WTC11 (cell line): ENCODE measurements at regions not wholly inside any gene's neighbourhood (a gene's known extent, or its start where the extent isn't known, plus 50 kb on each side); places are given as distances from the start of the nearest gene placed in this dataset.

Experiments used
- ATAC-seq: fragments of 200-7000 bp; cut with Tn5 transposase; 2 replicates; pipeline ENCODE4 v1.10.0; 2021; ENCODE audit warnings: mild to moderate bottlenecking, moderate library complexity
- CTCF ChIA-PET: fragments of 300-600 bp; sonication (Branson Sonifier 250); formaldehyde crosslinking; loops from one replicate; lab custom pipeline; 2021; ENCODE audit warnings: antibody characterized with exemption; lab: Charles Lee
- POLR2A ChIA-PET: fragments of 350-600 bp; sonication (Branson Sonifier 250); formaldehyde crosslinking; loops from one replicate; lab custom pipeline; 2021; ENCODE audit warnings: antibody characterized with exemption; lab: Charles Lee
- DNase-seq: peaks from one replicate; pipeline ENCODE4 v3.0.0; 2021; ENCODE audit warnings: low spot score
- H3K27ac Mint-ChIP-seq: 2 replicates; pipeline ENCODE4 v1.8.0; 2021; ENCODE audit warnings: mixed read lengths
- H3K27me3 Mint-ChIP-seq: 2 replicates; pipeline ENCODE4 v1.8.0; 2021; ENCODE audit warnings: low read depth, mild to moderate bottlenecking, moderate library complexity, mixed read lengths
- H3K36me3 Mint-ChIP-seq: 2 replicates; pipeline ENCODE4 v1.8.0; 2021; ENCODE audit warnings: mixed read lengths
- H3K4me1 Mint-ChIP-seq: 2 replicates; pipeline ENCODE4 v1.8.0; 2022; ENCODE audit warnings: mixed read lengths
- H3K4me3 Mint-ChIP-seq: 2 replicates; pipeline ENCODE4 v1.8.0; 2021; ENCODE audit warnings: mild to moderate bottlenecking, moderate library complexity, mixed read lengths
- H3K9me3 Mint-ChIP-seq: 2 replicates; pipeline ENCODE4 v1.8.0; 2021; ENCODE audit warnings: mixed read lengths
- AR ChIP-seq: fragments of 250-450 bp; sonication (Bioruptor Pico); IDR thresholded peaks from 2 replicates; pipeline ENCODE4 v1.9.0; 2021; ENCODE audit warnings: mild to moderate bottlenecking
- ARID4B ChIP-seq: sonication (generic); formaldehyde crosslinking; IDR thresholded peaks from 2 replicates; pipeline ENCODE4 v1.8.0; 2023; ENCODE audit warnings: missing genetic modification reagents, mild to moderate bottlenecking, borderline replicate concordance
- ATF3 ChIP-seq: sonication (generic); formaldehyde crosslinking; conservative IDR thresholded peaks from 2 replicates; pipeline ENCODE4 v1.8.1; 2022; ENCODE audit warnings: mild to moderate bottlenecking, missing genetic modification reagents
- ELF4 ChIP-seq: sonication (generic); formaldehyde crosslinking; IDR thresholded peaks from 2 replicates; pipeline ENCODE4 v1.8.1; 2022; ENCODE audit warnings: low read depth, mild to moderate bottlenecking, moderate library complexity, missing genetic modification reagents
- ESRRA ChIP-seq: sonication (generic); formaldehyde crosslinking; IDR thresholded peaks from 2 replicates; pipeline ENCODE4 v1.8.1; 2022; ENCODE audit warnings: mild to moderate bottlenecking, missing genetic modification reagents, borderline replicate concordance
- IRF1 ChIP-seq: sonication (generic); formaldehyde crosslinking; IDR thresholded peaks from 2 replicates; pipeline ENCODE4 v1.8.0; 2023; ENCODE audit warnings: missing genetic modification reagents
- MAX ChIP-seq: sonication (generic); formaldehyde crosslinking; IDR thresholded peaks from 2 replicates; pipeline ENCODE4 v1.8.0; 2022; ENCODE audit warnings: mild to moderate bottlenecking, missing genetic modification reagents
- MXD4 ChIP-seq: fragments of 250-450 bp; sonication (Bioruptor Pico); IDR thresholded peaks from 2 replicates; pipeline ENCODE4 v1.8.0; 2021; ENCODE audit warnings: mild to moderate bottlenecking, moderate library complexity, borderline replicate concordance
- NFATC4 ChIP-seq: fragments of 250-450 bp; sonication (Bioruptor Pico); IDR thresholded peaks from 2 replicates; pipeline ENCODE4 v1.9.0; 2021; ENCODE audit warnings: mild to moderate bottlenecking
- PRRX2 ChIP-seq: fragments of 250-450 bp; sonication (Bioruptor Pico); IDR thresholded peaks from 2 replicates; pipeline ENCODE4 v1.8.0; 2021; ENCODE audit warnings: mild to moderate bottlenecking
- RORB ChIP-seq: fragments of 250-450 bp; sonication (Bioruptor Pico); IDR thresholded peaks from 2 replicates; pipeline ENCODE4 v1.9.0; 2021; ENCODE audit warnings: mild to moderate bottlenecking
- STAT6 ChIP-seq: sonication (generic); formaldehyde crosslinking; conservative IDR thresholded peaks from 2 replicates; pipeline ENCODE4 v1.8.1; 2023; ENCODE audit warnings: mild to moderate bottlenecking, low read depth, missing genetic modification reagents, moderate library complexity
- TCF7 ChIP-seq: sonication (generic); formaldehyde crosslinking; IDR thresholded peaks from 2 replicates; pipeline ENCODE4 v1.8.0; 2022; ENCODE audit warnings: mild to moderate bottlenecking, low read depth, missing genetic modification reagents, moderate library complexity
- TEAD1 ChIP-seq: sonication (generic); formaldehyde crosslinking; IDR thresholded peaks from 2 replicates; pipeline ENCODE4 v1.8.0; 2022; ENCODE audit warnings: mild to moderate bottlenecking, missing genetic modification reagents
- ZBTB43 ChIP-seq: sonication (generic); formaldehyde crosslinking; IDR thresholded peaks from 2 replicates; pipeline ENCODE4 v1.8.1; 2023; ENCODE audit warnings: mild to moderate bottlenecking, missing genetic modification reagents
- ZMAT4 ChIP-seq: fragments of 250-450 bp; sonication (Bioruptor Pico); IDR thresholded peaks from 2 replicates; pipeline ENCODE4 v1.9.0; 2021; ENCODE audit warnings: mild to moderate bottlenecking
- ZNF423 ChIP-seq: fragments of 250-450 bp; sonication (Bioruptor Pico); IDR thresholded peaks from 2 replicates; pipeline ENCODE4 v2.1.2; 2022; ENCODE audit warnings: mild to moderate bottlenecking, moderate library complexity

GRCh38 chr1:215423288-215423687, 143.8 kb upstream of the KCTD3 start (continued):
- no peak for TF ChIP-seq MAX (CRISPR knock-in tag)
- no peak for TF ChIP-seq ZNF423
- TF ChIP-seq STAT6 (CRISPR knock-in tag) = no peak
- TF ChIP-seq TEAD1 = no peak
- no peak for TF ChIP-seq ELF4 (CRISPR knock-in tag)
- TF ChIP-seq ESRRA (CRISPR knock-in tag) = no peak
- TF ChIP-seq IRF1 = no peak
- no peak for TF ChIP-seq MXD4 (CRISPR knock-in tag)
- no peak for TF ChIP-seq ZMAT4 (CRISPR knock-in tag)
- no peak for TF ChIP-seq ARID4B (CRISPR knock-in tag)
- TF ChIP-seq AR (CRISPR knock-in tag) = no peak
- TF ChIP-seq, all 79 proteins: peak for 0

- peaks cover 11% of the 10 kb centered on the region for H3K9me3 Mint-ChIP-seq
- no peaks in the 10 kb centered on the region for H3K4me1 Mint-ChIP-seq
- peaks cover 11% of the 10 kb centered on the region for H3K36me3 Mint-ChIP-seq
- POLR2A ChIA-PET = no interaction called here
- ATAC-seq (no peak), DNase-seq (no peak)
- no peak overlapping the region for H3K27ac Mint-ChIP-seq
- H3K27me3 Mint-ChIP-seq = no peaks in the 10 kb centered on the region
- CTCF ChIA-PET = no interaction called here
- no peak overlapping the region for H3K4me3 Mint-ChIP-seq
- no peak for TF ChIP-seq ESRRA (CRISPR knock-in tag)
- no peak for TF ChIP-seq RORB (CRISPR knock-in tag)
- no peak for TF ChIP-seq NFATC4
- TF ChIP-seq ATF3 (CRISPR knock-in tag) = no peak
- no peak for TF ChIP-seq PRRX2
- TF ChIP-seq TCF7 (CRISPR knock-in tag) = no peak
- no peak for TF ChIP-seq AR (CRISPR knock-in tag)
- TF ChIP-seq ZBTB43 (CRISPR knock-in tag) = no peak
- no peak for TF ChIP-seq ZMAT4 (CRISPR knock-in tag)
Observed at GRCh38 chr1:215425138-215425537, 142.0 kb upstream of the KCTD3 start.
